Rectal smooth muscle tissue (tissue), 1 donor: ENCODE measurements at regions not wholly inside any gene's neighbourhood (a gene's known extent, or its start where the extent isn't known, plus 50 kb on each side); places are given as distances from the start of the nearest gene placed in this dataset.
A peak's percentile ranks its signal among the peaks of the same experiment; 100 is the strongest.

ENCODE experiments used
- H3K27ac ChIP-seq: one replicate; pipeline ENCODE4 v1.7.0; 2013; ENCODE audit warnings: low read depth, low read length, inconsistent platforms
- H3K27me3 ChIP-seq: one replicate; pipeline ENCODE4 v1.7.0; 2013; ENCODE audit warnings: low read length; ENCODE audit not compliant: control insufficient read depth, insufficient read depth
- H3K36me3 ChIP-seq: one replicate; pipeline ENCODE4 v1.7.0; 2013; ENCODE audit warnings: low read length; ENCODE audit not compliant: control insufficient read depth, insufficient read depth
- H3K4me1 ChIP-seq: one replicate; pipeline ENCODE4 v1.7.0; 2013; ENCODE audit warnings: low read length; ENCODE audit not compliant: control insufficient read depth, insufficient read depth
- H3K4me3 ChIP-seq: one replicate; pipeline ENCODE4 v1.7.0; 2013; ENCODE audit warnings: low read length
- H3K9ac ChIP-seq: one replicate; pipeline ENCODE4 v1.7.0; 2013; ENCODE audit warnings: low read length

- Histone ChIP-seq H3K36me3 (no peaks in the 10 kb centered on the region), H3K27ac (peak overlapping the region; percentile 24), H3K4me3 (no peak overlapping the region), H3K4me1 (no peaks in the 10 kb centered on the region), H3K27me3 (no peaks in the 10 kb centered on the region), H3K9ac (no peak overlapping the region)
Observed at GRCh38 chr11:116194156-116194904, 578.5 kb downstream of the BUD13 start.

GRCh38 chr11:116193321-116194131, 579.3 kb downstream of the BUD13 start:
- Histone ChIP-seq H3K9ac (no peak overlapping the region), H3K27me3 (no peaks in the 10 kb centered on the region), H3K27ac (peak overlapping the region; percentile 24)

GRCh38 chr11:116192509-116193210, 580.1 kb downstream of the BUD13 start:
- no peaks in the 10 kb centered on the region for H3K36me3 ChIP-seq
- no peak overlapping the region for H3K9ac ChIP-seq
- no peaks in the 10 kb centered on the region for H3K27me3 ChIP-seq
- no peak overlapping the region for H3K27ac ChIP-seq
- no peaks in the 10 kb centered on the region for H3K4me1 ChIP-seq
- H3K4me3 ChIP-seq = peak overlapping the region; percentile 74

More at GRCh38 chr11:116193321-116194131, 579.3 kb downstream of the BUD13 start:
- H3K36me3 ChIP-seq = no peaks in the 10 kb centered on the region
- H3K4me1 ChIP-seq = no peaks in the 10 kb centered on the region
- peak overlapping the region; percentile 74 for H3K4me3 ChIP-seq

- no peak overlapping the region for H3K4me3 ChIP-seq
- no peak overlapping the region for H3K27ac ChIP-seq
- H3K36me3 ChIP-seq = no peaks in the 10 kb centered on the region
- no peaks in the 10 kb centered on the region for H3K27me3 ChIP-seq
- H3K4me1 ChIP-seq = no peaks in the 10 kb centered on the region
- no peak overlapping the region for H3K9ac ChIP-seq
Observed at GRCh38 chr11:116190861-116191260, 581.9 kb downstream of the BUD13 start.

GRCh38 chr11:116189408-116190170, 583.2 kb downstream of the BUD13 start:
- Histone ChIP-seq H3K27ac (no peak overlapping the region), H3K27me3 (no peaks in the 10 kb centered on the region), H3K36me3 (no peaks in the 10 kb centered on the region), H3K9ac (no peak overlapping the region), H3K4me1 (no peaks in the 10 kb centered on the region), H3K4me3 (no peak overlapping the region)

- H3K36me3 ChIP-seq = no peaks in the 10 kb centered on the region
- no peak overlapping the region for H3K27ac ChIP-seq
- H3K9ac ChIP-seq = no peak overlapping the region
- no peaks in the 10 kb centered on the region for H3K4me1 ChIP-seq
- H3K4me3 ChIP-seq = no peak overlapping the region
- H3K27me3 ChIP-seq = no peaks in the 10 kb centered on the region
Observed at GRCh38 chr11:116188350-116188749, 584.4 kb downstream of the BUD13 start.

GRCh38 chr11:116187026-116187425, 585.8 kb downstream of the BUD13 start:
- Histone ChIP-seq H3K27ac (no peak overlapping the region), H3K9ac (no peak overlapping the region), H3K36me3 (no peaks in the 10 kb centered on the region), H3K4me3 (no peak overlapping the region), H3K27me3 (no peaks in the 10 kb centered on the region), H3K4me1 (no peaks in the 10 kb centered on the region)

GRCh38 chr11:116185551-116185950, 587.2 kb downstream of the BUD13 start:
- H3K36me3 ChIP-seq = no peaks in the 10 kb centered on the region
- H3K4me3 ChIP-seq = no peak overlapping the region
- peaks cover 5% of the 10 kb centered on the region for H3K4me1 ChIP-seq

GRCh38 chr11:116184763-116185162, 588.0 kb downstream of the BUD13 start:
- Histone ChIP-seq H3K36me3 (no peaks in the 10 kb centered on the region), H3K27me3 (no peaks in the 10 kb centered on the region), H3K27ac (no peak overlapping the region), H3K4me3 (no peak overlapping the region), H3K4me1 (peaks cover 5% of the 10 kb centered on the region), H3K9ac (no peak overlapping the region)

More at GRCh38 chr11:116185551-116185950, 587.2 kb downstream of the BUD13 start:
- H3K27ac ChIP-seq = no peak overlapping the region
- H3K27me3 ChIP-seq = no peaks in the 10 kb centered on the region
- no peak overlapping the region for H3K9ac ChIP-seq

- H3K36me3 ChIP-seq = no peaks in the 10 kb centered on the region
- H3K27ac ChIP-seq = no peak overlapping the region
- no peak overlapping the region for H3K4me3 ChIP-seq
- no peak overlapping the region for H3K9ac ChIP-seq
- H3K4me1 ChIP-seq = peaks cover 5% of the 10 kb centered on the region
- H3K27me3 ChIP-seq = no peaks in the 10 kb centered on the region
Observed at GRCh38 chr11:116182356-116182966, 590.3 kb downstream of the BUD13 start.

- Histone ChIP-seq H3K9ac (no peak overlapping the region), H3K4me3 (no peak overlapping the region), H3K36me3 (no peaks in the 10 kb centered on the region), H3K27me3 (no peaks in the 10 kb centered on the region), H3K4me1 (peaks cover 5% of the 10 kb centered on the region), H3K27ac (no peak overlapping the region)
Observed at GRCh38 chr11:116180806-116181600, 591.8 kb downstream of the BUD13 start.
